Osteoblast (primary cell): ENCODE measurements at regions not wholly inside any gene's neighbourhood (a gene's known extent, or its start where the extent isn't known, plus 50 kb on each side); places are given as distances from the start of the nearest gene placed in this dataset.

Source experiments
- DNase-seq: peaks from one replicate; pipeline ENCODE4 v3.0.0; 2011; ENCODE audit warnings: low spot score, mixed read lengths; ENCODE audit not compliant: insufficient read length; ENCODE audit errors: missing footprints
- H2AFZ ChIP-seq: 2 replicates; pipeline ENCODE4 v1.6.0; 2011; ENCODE audit warnings: mild to moderate bottlenecking, low read length
- H3K27ac ChIP-seq: 2 replicates; pipeline ENCODE4 v1.5.1; 2011; ENCODE audit warnings: mild to moderate bottlenecking, low read depth, low read length, moderate library complexity
- H3K27me3 ChIP-seq: 2 replicates; pipeline ENCODE4 v1.6.0; 2012; ENCODE audit warnings: mild to moderate bottlenecking, control low read depth, inconsistent platforms, low read length, moderate library complexity; ENCODE audit not compliant: insufficient read depth
- H3K36me3 ChIP-seq: 2 replicates; pipeline ENCODE4 v1.5.1; 2011; ENCODE audit warnings: mild to moderate bottlenecking, low read length, control low read depth, moderate library complexity; ENCODE audit not compliant: insufficient read depth
- H3K4me1 ChIP-seq: 2 replicates; pipeline ENCODE4 v1.5.1; 2011; ENCODE audit warnings: mild to moderate bottlenecking, low read length, control low read depth, moderate library complexity; ENCODE audit not compliant: insufficient read depth
- H3K4me2 ChIP-seq: 2 replicates; pipeline ENCODE4 v1.6.0; 2011; ENCODE audit warnings: mild to moderate bottlenecking, low read length; ENCODE audit not compliant: insufficient read depth
- H3K4me3 ChIP-seq: fragments of 200-600 bp; sonication (generic); 3 replicates; pipeline ENCODE4 v1.5.1; 2012; ENCODE audit warnings: mild to moderate bottlenecking, low read length, inconsistent platforms; ENCODE audit not compliant: insufficient read depth
- H3K79me2 ChIP-seq: 2 replicates; pipeline ENCODE4 v1.6.0; 2012; ENCODE audit warnings: mild to moderate bottlenecking, low read length, control low read depth, inconsistent platforms; ENCODE audit not compliant: insufficient read depth
- H3K9me3 ChIP-seq: 2 replicates; pipeline ENCODE4 v1.5.1; 2011; ENCODE audit warnings: low read depth, low read length, control low read depth
- H4K20me1 ChIP-seq: 2 replicates; pipeline ENCODE4 v1.6.0; 2012; ENCODE audit warnings: mild to moderate bottlenecking, low read length, control low read depth; ENCODE audit not compliant: insufficient read depth
- CTCF ChIP-seq: IDR thresholded peaks from 2 replicates; pipeline ENCODE4 v1.5.1; 2011; ENCODE audit warnings: mild to moderate bottlenecking, low read depth, low read length, moderate library complexity; ENCODE audit errors: extremely low read depth

- Histone ChIP-seq H3K9me3 (no peaks in the 10 kb centered on the region), H3K4me1 (no peaks in the 10 kb centered on the region), H4K20me1 (no peaks in the 10 kb centered on the region), H3K4me2 (no peak overlapping the region), H3K27ac (no peak overlapping the region), H3K36me3 (no peaks in the 10 kb centered on the region), H2AFZ (no peak overlapping the region), H3K27me3 (no peaks in the 10 kb centered on the region), H3K4me3 (no peak overlapping the region), H3K79me2 (no peaks in the 10 kb centered on the region)
- DNase-seq, result no peak
- TF ChIP-seq CTCF, result no peak
Observed at GRCh38 chr9:18045326-18045725, 428.6 kb upstream of the ADAMTSL1 start.

- H3K79me2 ChIP-seq, result no peaks in the 10 kb centered on the region
- H3K4me2 ChIP-seq, result no peak overlapping the region
- no peak for TF ChIP-seq CTCF
- no peak overlapping the region for H2AFZ ChIP-seq
- H3K36me3 ChIP-seq, result no peaks in the 10 kb centered on the region
- H3K27me3 ChIP-seq, result no peaks in the 10 kb centered on the region
- no peak overlapping the region for H3K4me3 ChIP-seq
- H3K9me3 ChIP-seq, result no peaks in the 10 kb centered on the region
- no peaks in the 10 kb centered on the region for H3K4me1 ChIP-seq
- no peaks in the 10 kb centered on the region for H4K20me1 ChIP-seq
- H3K27ac ChIP-seq, result no peak overlapping the region
- DNase-seq, result no peak
Observed at GRCh38 chr9:18046068-18046467, 427.9 kb upstream of the ADAMTSL1 start.

- Histone ChIP-seq H3K27me3 (no peaks in the 10 kb centered on the region), H3K9me3 (no peaks in the 10 kb centered on the region), H3K4me3 (no peak overlapping the region), H3K4me1 (no peaks in the 10 kb centered on the region), H3K36me3 (no peaks in the 10 kb centered on the region), H3K79me2 (no peaks in the 10 kb centered on the region), H2AFZ (no peak overlapping the region), H4K20me1 (no peaks in the 10 kb centered on the region), H3K4me2 (no peak overlapping the region), H3K27ac (no peak overlapping the region)
- no peak for TF ChIP-seq CTCF
- DNase-seq, result no peak
Observed at GRCh38 chr9:18051638-18052037, 422.3 kb upstream of the ADAMTSL1 start.

GRCh38 chr9:18052060-18052459 is 421.9 kb upstream of the ADAMTSL1 start:
- Histone ChIP-seq H3K4me2 (no peak overlapping the region), H3K27me3 (peaks cover 4% of the 10 kb centered on the region), H3K4me1 (no peaks in the 10 kb centered on the region), H4K20me1 (no peaks in the 10 kb centered on the region), H3K4me3 (no peak overlapping the region), H3K27ac (no peak overlapping the region), H3K36me3 (no peaks in the 10 kb centered on the region), H2AFZ (no peak overlapping the region), H3K79me2 (no peaks in the 10 kb centered on the region), H3K9me3 (no peaks in the 10 kb centered on the region)
- no peak for DNase-seq
- TF ChIP-seq CTCF, result no peak
